Prostate gland (tissue), 2 donors: ENCODE measurements at regions not wholly inside any gene's neighbourhood (a gene's known extent, or its start where the extent isn't known, plus 50 kb on each side); places are given as distances from the start of the nearest gene placed in this dataset.

Experiments
- POLR2AphosphoS5 ChIP-seq: sonication (generic); formaldehyde crosslinking; IDR thresholded peaks from one replicate; pipeline ENCODE4 v1.6.1; 2017; ENCODE audit warnings: antibody characterized with exemption
- TF ChIP-seq, protein P1 (sequence below), 4 experiments: fragments of 200-600 bp in 2 of 4; fragments of 450-650 bp in 2 of 4; sonication (generic) in 2 of 4; IDR thresholded peaks; 1 replicate in 3 of 4; 2 replicates in 1 of 4; pipeline ENCODE4 v1.5.1; 2016 to 2019; ENCODE audit warnings: antibody characterized with exemption in 4 of 4, mild to moderate bottlenecking in 2 of 4, moderate library complexity in 2 of 4

DNA sequence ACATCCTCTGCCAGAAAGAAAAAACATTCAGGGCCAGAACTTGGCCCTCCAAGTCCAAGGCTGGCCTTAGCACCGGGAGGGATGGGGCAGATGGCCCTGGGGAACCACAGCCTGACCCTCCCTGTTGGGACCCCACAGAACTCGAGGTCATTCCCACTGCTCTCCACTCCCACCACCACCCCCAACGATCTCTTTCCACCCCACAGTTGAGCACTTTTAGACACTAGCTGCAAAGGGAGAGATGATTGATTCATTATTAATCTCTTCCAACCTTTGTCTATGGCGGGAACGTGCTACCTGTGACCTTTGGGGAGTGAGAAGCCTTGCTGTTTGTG lies 869.7 kb downstream of the BRD1 start:
- TF ChIP-seq, protein P1, sequence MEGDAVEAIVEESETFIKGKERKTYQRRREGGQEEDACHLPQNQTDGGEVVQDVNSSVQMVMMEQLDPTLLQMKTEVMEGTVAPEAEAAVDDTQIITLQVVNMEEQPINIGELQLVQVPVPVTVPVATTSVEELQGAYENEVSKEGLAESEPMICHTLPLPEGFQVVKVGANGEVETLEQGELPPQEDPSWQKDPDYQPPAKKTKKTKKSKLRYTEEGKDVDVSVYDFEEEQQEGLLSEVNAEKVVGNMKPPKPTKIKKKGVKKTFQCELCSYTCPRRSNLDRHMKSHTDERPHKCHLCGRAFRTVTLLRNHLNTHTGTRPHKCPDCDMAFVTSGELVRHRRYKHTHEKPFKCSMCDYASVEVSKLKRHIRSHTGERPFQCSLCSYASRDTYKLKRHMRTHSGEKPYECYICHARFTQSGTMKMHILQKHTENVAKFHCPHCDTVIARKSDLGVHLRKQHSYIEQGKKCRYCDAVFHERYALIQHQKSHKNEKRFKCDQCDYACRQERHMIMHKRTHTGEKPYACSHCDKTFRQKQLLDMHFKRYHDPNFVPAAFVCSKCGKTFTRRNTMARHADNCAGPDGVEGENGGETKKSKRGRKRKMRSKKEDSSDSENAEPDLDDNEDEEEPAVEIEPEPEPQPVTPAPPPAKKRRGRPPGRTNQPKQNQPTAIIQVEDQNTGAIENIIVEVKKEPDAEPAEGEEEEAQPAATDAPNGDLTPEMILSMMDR (IDR thresholded peaks at IDR 0.05) = no peak
- no peak for TF ChIP-seq POLR2AphosphoS5
